Activated T-helper 17 cell treated with anti-CD3 and anti-CD28 coated beads, Interleukin-2, amount 50 U/mL, for 72 hours (primary cell): ENCODE measurements at regions not wholly inside any gene's neighbourhood (a gene's known extent, or its start where the extent isn't known, plus 50 kb on each side); places are given as distances from the start of the nearest gene placed in this dataset.
"Not testable (repeated sequence)": the region's sequence is repeated elsewhere in the genome, so short reads cannot be mapped to it uniquely, and the experiment has no call there.

ENCODE experiments used
- ATAC-seq: fragments of 150-1000 bp; cut with Tn5 transposase; replicated peaks from 2 replicates; pipeline ENCODE4 v1.10.0; 2021; ENCODE audit warnings: mild to moderate bottlenecking, moderate library complexity
- H3K27ac Mint-ChIP-seq: one replicate; pipeline ENCODE4 v1.8.0; 2022; ENCODE audit warnings: mixed read lengths
- H3K27me3 Mint-ChIP-seq: one replicate; pipeline ENCODE4 v1.8.0; 2022; ENCODE audit warnings: mixed read lengths
- H3K36me3 Mint-ChIP-seq: one replicate; pipeline ENCODE4 v1.8.0; 2022; ENCODE audit warnings: low read depth, mild to moderate bottlenecking, mixed read lengths
- H3K4me1 Mint-ChIP-seq: one replicate; pipeline ENCODE4 v1.8.0; 2022; ENCODE audit warnings: mixed read lengths
- H3K4me3 Mint-ChIP-seq: one replicate; pipeline ENCODE4 v1.8.0; 2022; ENCODE audit warnings: mild to moderate bottlenecking, mixed read lengths
- H3K9me3 Mint-ChIP-seq: one replicate; pipeline ENCODE4 v1.8.0; 2022; ENCODE audit warnings: mixed read lengths

GRCh38 chr6:93859971-93860370 is 440.6 kb upstream of the EPHA7 start:
- H3K36me3 Mint-ChIP-seq = no peaks in the 10 kb centered on the region
- H3K27me3 Mint-ChIP-seq = no peaks in the 10 kb centered on the region
- no peaks in the 10 kb centered on the region for H3K4me1 Mint-ChIP-seq
- no peak overlapping the region for H3K4me3 Mint-ChIP-seq
- H3K27ac Mint-ChIP-seq = no peak overlapping the region
- peaks cover 3% of the 10 kb centered on the region for H3K9me3 Mint-ChIP-seq
- ATAC-seq = no peak

GRCh38 chr6:93858213-93858612 is 438.9 kb upstream of the EPHA7 start:
- ATAC-seq = no peak
- Mint-ChIP-seq H3K9me3 (peaks cover 3% of the 10 kb centered on the region), H3K27ac (no peak overlapping the region), H3K4me3 (no peak overlapping the region), H3K4me1 (no peaks in the 10 kb centered on the region), H3K36me3 (no peaks in the 10 kb centered on the region), H3K27me3 (no peaks in the 10 kb centered on the region)

- no peak overlapping the region for H3K4me3 Mint-ChIP-seq
- H3K27me3 Mint-ChIP-seq = no peaks in the 10 kb centered on the region
- no peak overlapping the region for H3K27ac Mint-ChIP-seq
- no peaks in the 10 kb centered on the region for H3K36me3 Mint-ChIP-seq
- ATAC-seq = no peak
- H3K9me3 Mint-ChIP-seq = peaks cover 3% of the 10 kb centered on the region
- H3K4me1 Mint-ChIP-seq = no peaks in the 10 kb centered on the region
Measured at GRCh38 chr6:93849857-93850256, 430.5 kb upstream of the EPHA7 start.

GRCh38 chr6:93848031-93848742 is 428.8 kb upstream of the EPHA7 start:
- peaks cover 3% of the 10 kb centered on the region for H3K9me3 Mint-ChIP-seq
- H3K36me3 Mint-ChIP-seq = no peaks in the 10 kb centered on the region
- H3K4me3 Mint-ChIP-seq = no peak overlapping the region
- H3K4me1 Mint-ChIP-seq = no peaks in the 10 kb centered on the region
- H3K27ac Mint-ChIP-seq = no peak overlapping the region
- H3K27me3 Mint-ChIP-seq = no peaks in the 10 kb centered on the region
- ATAC-seq = no peak

GRCh38 chr6:93842178-93842577 is 422.8 kb upstream of the EPHA7 start:
- H3K9me3 Mint-ChIP-seq = peaks cover 2% of the 10 kb centered on the region
- H3K4me1 Mint-ChIP-seq = no peaks in the 10 kb centered on the region
- H3K27ac Mint-ChIP-seq = no peak overlapping the region
- no peaks in the 10 kb centered on the region for H3K27me3 Mint-ChIP-seq
- H3K4me3 Mint-ChIP-seq = no peak overlapping the region
- no peaks in the 10 kb centered on the region for H3K36me3 Mint-ChIP-seq
- no peak for ATAC-seq

GRCh38 chr6:93835451-93836145 is 416.2 kb upstream of the EPHA7 start:
- not testable (repeated sequence) for H3K36me3 Mint-ChIP-seq, H3K4me1 Mint-ChIP-seq, ATAC-seq, H3K27me3 Mint-ChIP-seq, H3K4me3 Mint-ChIP-seq, H3K9me3 Mint-ChIP-seq, H3K27ac Mint-ChIP-seq

- not testable (repeated sequence) for H3K36me3 Mint-ChIP-seq, H3K27ac Mint-ChIP-seq, ATAC-seq, H3K9me3 Mint-ChIP-seq, H3K4me1 Mint-ChIP-seq, H3K4me3 Mint-ChIP-seq, H3K27me3 Mint-ChIP-seq
Measured at GRCh38 chr6:93835026-93835425, 415.7 kb upstream of the EPHA7 start.

- H3K27me3 Mint-ChIP-seq, H3K27ac Mint-ChIP-seq, H3K4me3 Mint-ChIP-seq, H3K36me3 Mint-ChIP-seq, H3K9me3 Mint-ChIP-seq, ATAC-seq, H3K4me1 Mint-ChIP-seq: not testable (repeated sequence)
Measured at GRCh38 chr6:93833326-93833725, 414.0 kb upstream of the EPHA7 start.

GRCh38 chr6:93829757-93830156 is 410.4 kb upstream of the EPHA7 start:
- H3K4me3 Mint-ChIP-seq, H3K9me3 Mint-ChIP-seq, ATAC-seq, H3K4me1 Mint-ChIP-seq, H3K27ac Mint-ChIP-seq, H3K36me3 Mint-ChIP-seq, H3K27me3 Mint-ChIP-seq: not testable (repeated sequence)

- ATAC-seq = no peak
- Mint-ChIP-seq H3K27ac (no peak overlapping the region), H3K27me3 (no peaks in the 10 kb centered on the region), H3K4me1 (no peaks in the 10 kb centered on the region), H3K4me3 (no peak overlapping the region), H3K36me3 (no peaks in the 10 kb centered on the region), H3K9me3 (peaks cover 4% of the 10 kb centered on the region)
Measured at GRCh38 chr6:93829009-93829408, 409.6 kb upstream of the EPHA7 start.

GRCh38 chr6:93828553-93828952 is 409.2 kb upstream of the EPHA7 start:
- peaks cover 4% of the 10 kb centered on the region for H3K9me3 Mint-ChIP-seq
- no peaks in the 10 kb centered on the region for H3K4me1 Mint-ChIP-seq
- ATAC-seq = no peak
- H3K27ac Mint-ChIP-seq = no peak overlapping the region
- H3K4me3 Mint-ChIP-seq = no peak overlapping the region
- H3K27me3 Mint-ChIP-seq = no peaks in the 10 kb centered on the region
- no peaks in the 10 kb centered on the region for H3K36me3 Mint-ChIP-seq

GRCh38 chr6:93827728-93828127 is 408.4 kb upstream of the EPHA7 start:
- Mint-ChIP-seq H3K9me3 (peaks cover 4% of the 10 kb centered on the region), H3K27me3 (no peaks in the 10 kb centered on the region), H3K4me3 (no peak overlapping the region), H3K36me3 (no peaks in the 10 kb centered on the region), H3K4me1 (no peaks in the 10 kb centered on the region), H3K27ac (no peak overlapping the region)
- ATAC-seq = no peak

GRCh38 chr6:93825950-93826349 is 406.6 kb upstream of the EPHA7 start:
- no peak for ATAC-seq

GRCh38 chr6:93823489-93823888 is 404.1 kb upstream of the EPHA7 start:
- Mint-ChIP-seq H3K27ac (no peak overlapping the region), H3K4me3 (no peak overlapping the region), H3K27me3 (no peaks in the 10 kb centered on the region), H3K4me1 (no peaks in the 10 kb centered on the region), H3K9me3 (peaks cover 6% of the 10 kb centered on the region), H3K36me3 (no peaks in the 10 kb centered on the region)
- ATAC-seq = no peak

More at GRCh38 chr6:93825950-93826349, 406.6 kb upstream of the EPHA7 start:
- Mint-ChIP-seq H3K27ac (no peak overlapping the region), H3K27me3 (no peaks in the 10 kb centered on the region), H3K36me3 (no peaks in the 10 kb centered on the region), H3K4me1 (no peaks in the 10 kb centered on the region), H3K4me3 (no peak overlapping the region), H3K9me3 (peaks cover 6% of the 10 kb centered on the region)

- no peaks in the 10 kb centered on the region for H3K36me3 Mint-ChIP-seq
Measured at GRCh38 chr6:93822434-93823265, 403.3 kb upstream of the EPHA7 start.

More at GRCh38 chr6:93822434-93823265, 403.3 kb upstream of the EPHA7 start:
- no peaks in the 10 kb centered on the region for H3K27me3 Mint-ChIP-seq
- H3K27ac Mint-ChIP-seq = no peak overlapping the region
- peaks cover 6% of the 10 kb centered on the region for H3K9me3 Mint-ChIP-seq
- no peak for ATAC-seq
- H3K4me3 Mint-ChIP-seq = no peak overlapping the region
- H3K4me1 Mint-ChIP-seq = no peaks in the 10 kb centered on the region
